Neutrophil (primary cell): ENCODE measurements at regions not wholly inside any gene's neighbourhood (a gene's known extent, or its start where the extent isn't known, plus 50 kb on each side); places are given as distances from the start of the nearest gene placed in this dataset.
"Not testable (repeated sequence)": the region's sequence is repeated elsewhere in the genome, so short reads cannot be mapped to it uniquely, and the experiment has no call there.

Source experiments
- H3K27ac ChIP-seq: fragments of 200-600 bp; sonication (generic); 2 replicates; pipeline ENCODE4 v1.5.1; 2016; ENCODE audit warnings: mild to moderate bottlenecking, moderate library complexity
- H3K27me3 ChIP-seq: fragments of 200-600 bp; sonication (generic); 2 replicates; pipeline ENCODE4 v1.6.0; 2016; ENCODE audit warnings: mild to moderate bottlenecking
- H3K36me3 ChIP-seq: fragments of 200-600 bp; sonication (generic); 2 replicates; pipeline ENCODE4 v1.5.1; 2017
- H3K4me1 ChIP-seq, 2 experiments: fragments of 200-600 bp in 1 of 2; sonication (generic) in 1 of 2; 1 replicate in 1 of 2; 2 replicates in 1 of 2; pipeline versions ENCODE4 v1.5.1 to v1.6.1; 2013 to 2016; ENCODE audit warnings: low read depth in 1 of 2, low read length in 1 of 2, mild to moderate bottlenecking in 1 of 2, moderate library complexity in 1 of 2; ENCODE audit not compliant: control insufficient read depth in 1 of 2, insufficient read depth in 1 of 2
- H3K4me3 ChIP-seq, 2 experiments: fragments of 200-600 bp in 1 of 2; sonication (generic) in 1 of 2; 1 replicate in 1 of 2; 2 replicates in 1 of 2; pipeline ENCODE4 v1.5.1; 2013 to 2016; ENCODE audit warnings: low read depth in 1 of 2, low read length in 1 of 2, mild to moderate bottlenecking in 1 of 2, moderate library complexity in 1 of 2
- H3K9me3 ChIP-seq: fragments of 200-600 bp; sonication (generic); 2 replicates; pipeline ENCODE4 v1.5.1; 2016
- CTCF ChIP-seq: fragments of 200-600 bp; sonication (generic); IDR thresholded peaks from 2 replicates; pipeline ENCODE4 v1.5.1; 2016; ENCODE audit warnings: antibody characterized with exemption

- no peak overlapping the region for H3K4me3 ChIP-seq
- H3K27me3 ChIP-seq = peaks cover 33% of the 10 kb centered on the region
- TF ChIP-seq CTCF = no peak
- H3K4me1 ChIP-seq = no peaks in the 10 kb centered on the region
- H3K27ac ChIP-seq = no peak overlapping the region
- no peaks in the 10 kb centered on the region for H3K36me3 ChIP-seq
- no peaks in the 10 kb centered on the region for H3K9me3 ChIP-seq
These were observed 396.1 kb downstream of the ZNF33B start for GRCh38 chr10:42242135-42242805.

GRCh38 chr10:42236401-42236800 is 402.0 kb downstream of the ZNF33B start:
- not testable (repeated sequence) for H3K27me3 ChIP-seq

GRCh38 chr10:42235736-42236135 is 402.6 kb downstream of the ZNF33B start:
- H3K27me3 ChIP-seq, H3K27ac ChIP-seq, H3K9me3 ChIP-seq, H3K4me3 ChIP-seq, H3K4me1 ChIP-seq, H3K36me3 ChIP-seq: not testable (repeated sequence)

More at GRCh38 chr10:42236401-42236800, 402.0 kb downstream of the ZNF33B start:
- H3K36me3 ChIP-seq, H3K4me1 ChIP-seq, H3K27ac ChIP-seq, H3K9me3 ChIP-seq, H3K4me3 ChIP-seq: not testable (repeated sequence)

GRCh38 chr10:42235241-42235640 is 403.1 kb downstream of the ZNF33B start:
- H3K4me3 ChIP-seq, H3K36me3 ChIP-seq, H3K27ac ChIP-seq, H3K9me3 ChIP-seq, H3K4me1 ChIP-seq, H3K27me3 ChIP-seq: not testable (repeated sequence)

GRCh38 chr10:42234506-42234905 is 403.9 kb downstream of the ZNF33B start:
- not testable (repeated sequence) for H3K4me1 ChIP-seq, H3K9me3 ChIP-seq, H3K36me3 ChIP-seq, H3K27me3 ChIP-seq, H3K27ac ChIP-seq, H3K4me3 ChIP-seq

- not testable (repeated sequence) for H3K36me3 ChIP-seq, H3K9me3 ChIP-seq, H3K4me3 ChIP-seq, H3K27ac ChIP-seq, H3K4me1 ChIP-seq, H3K27me3 ChIP-seq
These were observed 404.7 kb downstream of the ZNF33B start for GRCh38 chr10:42233461-42234206.

GRCh38 chr10:42232955-42233354 is 405.4 kb downstream of the ZNF33B start:
- H3K27me3 ChIP-seq, H3K4me3 ChIP-seq, H3K4me1 ChIP-seq, H3K36me3 ChIP-seq, H3K9me3 ChIP-seq, H3K27ac ChIP-seq: not testable (repeated sequence)

- H3K4me3 ChIP-seq, H3K27ac ChIP-seq, H3K4me1 ChIP-seq, H3K27me3 ChIP-seq, H3K9me3 ChIP-seq, H3K36me3 ChIP-seq: not testable (repeated sequence)
These were observed 407.6 kb downstream of the ZNF33B start for GRCh38 chr10:42230812-42231211.

- not testable (repeated sequence) for H3K9me3 ChIP-seq, H3K27me3 ChIP-seq, H3K4me3 ChIP-seq, H3K4me1 ChIP-seq, H3K27ac ChIP-seq, H3K36me3 ChIP-seq
These were observed 408.3 kb downstream of the ZNF33B start for GRCh38 chr10:42230115-42230514.

- not testable (repeated sequence) for H3K36me3 ChIP-seq, H3K4me3 ChIP-seq, H3K4me1 ChIP-seq, H3K27ac ChIP-seq, H3K9me3 ChIP-seq, H3K27me3 ChIP-seq
These were observed 410.5 kb downstream of the ZNF33B start for GRCh38 chr10:42227859-42228258.

- not testable (repeated sequence) for H3K27me3 ChIP-seq, H3K4me1 ChIP-seq, H3K9me3 ChIP-seq, H3K27ac ChIP-seq, H3K4me3 ChIP-seq, H3K36me3 ChIP-seq
These were observed 444.8 kb downstream of the ZNF33B start for GRCh38 chr10:42193588-42193987.
